PC-3 (cell line): ENCODE measurements at regions not wholly inside any gene's neighbourhood (a gene's known extent, or its start where the extent isn't known, plus 50 kb on each side); places are given as distances from the start of the nearest gene placed in this dataset.
"Not testable (repeated sequence)": the region's sequence is repeated elsewhere in the genome, so short reads cannot be mapped to it uniquely, and the experiment has no call there.

Experiments used
- ATAC-seq: fragments of 200-7000 bp; cut with Tn5 transposase; 2 replicates; pipeline ENCODE4 v1.9.1; 2020; ENCODE audit warnings: mild to moderate bottlenecking, moderate library complexity
- BruUV-seq: library from RNA; stranded (reverse); fragments of 400-500 nt; replicated peaks from 2 replicates; lab custom pipeline; 2021; lab: Mats Ljungman, UMichigan
- CTCF ChIA-PET: fragments of 300-600 bp; sonication (Branson Sonifier 250); formaldehyde crosslinking; loops from one replicate; lab custom pipeline; 2022; ENCODE audit warnings: antibody characterized with exemption; lab: Charles Lee
- POLR2A ChIA-PET: fragments of 300-600 bp; sonication (Branson Sonifier 250); formaldehyde crosslinking; loops from one replicate; lab custom pipeline; 2022; ENCODE audit warnings: antibody characterized with exemption; ENCODE audit not compliant: unreplicated experiment; lab: Charles Lee
- DNase-seq: peaks from one replicate; pipeline ENCODE4 v3.0.0-alpha.2; 2015
- H2AFZ ChIP-seq: fragments of 300-600 bp; sonication (generic); 2 replicates; pipeline ENCODE4 v1.6.0; 2016; ENCODE audit warnings: antibody characterized with exemption, low read length
- H3F3A ChIP-seq: fragments of 300-600 bp; sonication (generic); one replicate; pipeline ENCODE4 v1.6.0; 2017; ENCODE audit warnings: antibody characterized with exemption, low read length, control low read depth, mild to moderate bottlenecking; ENCODE audit not compliant: unreplicated experiment
- H3K27ac ChIP-seq: fragments of 300-600 bp; sonication (generic); 2 replicates; pipeline ENCODE4 v1.5.1; 2016; ENCODE audit warnings: mild to moderate bottlenecking, low read length
- H3K27me3 ChIP-seq: fragments of 300-600 bp; sonication (generic); 2 replicates; pipeline ENCODE4 v1.6.1; 2016; ENCODE audit warnings: low read length, mixed read lengths
- H3K36me3 ChIP-seq: fragments of 300-600 bp; sonication (generic); 2 replicates; pipeline ENCODE4 v1.6.1; 2016; ENCODE audit warnings: low read depth, mixed run types, low read length, mixed read lengths
- H3K4me1 ChIP-seq: fragments of 300-600 bp; sonication (generic); 2 replicates; pipeline ENCODE4 v1.5.1; 2016; ENCODE audit warnings: low read length; ENCODE audit not compliant: insufficient read depth
- H3K4me2 ChIP-seq: fragments of 300-600 bp; sonication (generic); 2 replicates; pipeline ENCODE4 v1.6.0; 2016; ENCODE audit warnings: low read length
- H3K4me3 ChIP-seq: fragments of 300-600 bp; sonication (generic); 2 replicates; pipeline ENCODE4 v1.5.1; 2016; ENCODE audit warnings: mild to moderate bottlenecking, low read length, mixed read lengths
- H3K79me2 ChIP-seq: fragments of 300-600 bp; sonication (generic); 2 replicates; pipeline ENCODE4 v1.6.1; 2017; ENCODE audit warnings: low read length, mixed read lengths
- H3K9ac ChIP-seq: fragments of 300-600 bp; sonication (generic); 2 replicates; pipeline ENCODE4 v1.6.0; 2016; ENCODE audit warnings: mild to moderate bottlenecking, low read length
- H3K9me2 ChIP-seq: fragments of 300-600 bp; sonication (generic); replicated peaks from 2 replicates; pipeline ENCODE4 v1.6.1; 2016; ENCODE audit warnings: mixed run types, low read length, mixed read lengths
- H3K9me3 ChIP-seq: fragments of 300-600 bp; sonication (generic); 2 replicates; pipeline ENCODE4 v1.6.1; 2016; ENCODE audit warnings: low read length, mixed read lengths
- H4K20me1 ChIP-seq: fragments of 300-600 bp; sonication (generic); 2 replicates; pipeline ENCODE4 v1.6.1; 2016; ENCODE audit warnings: low read length, mixed read lengths
- CTCF ChIP-seq: fragments of 300-600 bp; sonication (generic); conservative IDR thresholded peaks from 2 replicates; pipeline ENCODE4 v1.5.1; 2017; ENCODE audit warnings: antibody characterized with exemption, low read depth, mild to moderate bottlenecking, low read length
- EZH2 ChIP-seq: fragments of 300-600 bp; sonication (generic); IDR thresholded peaks from one replicate; pipeline ENCODE4 v1.6.1; 2017; ENCODE audit warnings: antibody characterized with exemption, mild to moderate bottlenecking, low read length; ENCODE audit not compliant: unreplicated experiment
- EZH2phosphoT487 ChIP-seq: fragments of 300-600 bp; sonication (generic); IDR thresholded peaks from 2 replicates; pipeline ENCODE4 v1.6.1; 2018; ENCODE audit warnings: mild to moderate bottlenecking, antibody characterized with exemption, low read length, borderline replicate concordance
- intact Hi-C: fragments of 100-400 bp; cut with micrococcal nuclease; formaldehyde crosslinking; loops from 2 replicates; pipeline ENCODE4 v1.9.0; 2023

GRCh38 chr3:140870351-140870750 lies 71.3 kb upstream of the SLC25A36 start:
- intact Hi-C loops = no loop called here
- DNase-seq (no peak), ATAC-seq (no peak)
- no TSS peak for BruUV-seq
- H3K9me3 ChIP-seq = no peaks in the 10 kb centered on the region
- no peak overlapping the region for H3K27ac ChIP-seq
- no peak overlapping the region for H3K4me3 ChIP-seq
- POLR2A ChIA-PET = no interaction called here
- CTCF ChIA-PET = no interaction called here
- no peaks in the 10 kb centered on the region for H3K27me3 ChIP-seq
- no peaks in the 10 kb centered on the region for H3K79me2 ChIP-seq
- no peaks in the 10 kb centered on the region for H3K36me3 ChIP-seq
- no peak overlapping the region for H3K9ac ChIP-seq
- no peak overlapping the region for H2AFZ ChIP-seq
- no peaks in the 10 kb centered on the region for H4K20me1 ChIP-seq
- no peak for TF ChIP-seq CTCF
- no peak for TF ChIP-seq EZH2
- TF ChIP-seq EZH2phosphoT487 = no peak
- no peaks in the 10 kb centered on the region for H3K9me2 ChIP-seq
- H3K4me2 ChIP-seq = no peak overlapping the region
- no peaks in the 10 kb centered on the region for H3K4me1 ChIP-seq
- H3F3A ChIP-seq = no peaks in the 10 kb centered on the region

- Histone ChIP-seq H3K4me1 (no peaks in the 10 kb centered on the region), H4K20me1 (no peaks in the 10 kb centered on the region), H3K4me2 (no peak overlapping the region), H3K27ac (no peak overlapping the region), H2AFZ (no peak overlapping the region), H3K9ac (no peak overlapping the region), H3F3A (no peaks in the 10 kb centered on the region), H3K9me3 (no peaks in the 10 kb centered on the region), H3K36me3 (no peaks in the 10 kb centered on the region), H3K4me3 (no peak overlapping the region), H3K27me3 (no peaks in the 10 kb centered on the region), H3K9me2 (no peaks in the 10 kb centered on the region), H3K79me2 (no peaks in the 10 kb centered on the region)
- DNase-seq (no peak), ATAC-seq (no peak)
- BruUV-seq = no TSS peak
- ChIA-PET CTCF (no interaction called here), POLR2A (no interaction called here)
- intact Hi-C loops = no loop called here
- TF ChIP-seq EZH2phosphoT487 (no peak), CTCF (no peak), EZH2 (no peak)
Measured at GRCh38 chr3:140871022-140871421, 70.6 kb upstream of the SLC25A36 start.

- H3K79me2 ChIP-seq, POLR2A ChIA-PET, H4K20me1 ChIP-seq, intact Hi-C loops, H3K27me3 ChIP-seq, ATAC-seq, H3K4me3 ChIP-seq, H2AFZ ChIP-seq, H3K4me2 ChIP-seq, BruUV-seq, H3K9me2 ChIP-seq, H3K9me3 ChIP-seq, H3K36me3 ChIP-seq, DNase-seq, H3K4me1 ChIP-seq, H3K9ac ChIP-seq, CTCF ChIA-PET, H3K27ac ChIP-seq, H3F3A ChIP-seq: not testable (repeated sequence)
Measured at GRCh38 chr3:140872165-140872564, 69.5 kb upstream of the SLC25A36 start.
